ENCODE measurements at regions not wholly inside any gene's neighbourhood (a gene's known extent, or its start where the extent isn't known, plus 50 kb on each side); places are given as distances from the start of the nearest gene placed in this dataset.

GRCh38 chr11:16547879-16548278 lies 190.6 kb upstream of the C11orf58 start:
- CTCF ChIA-PET, result no interaction called here
- POLR2A ChIA-PET (ENCODE audit: low non-redundant PET), result no interaction called here
- DNase-seq (ENCODE audit: low spot score), result no peak
- H3K27ac ChIP-seq, result no peak overlapping the region
- TF ChIP-seq, protein P1, sequence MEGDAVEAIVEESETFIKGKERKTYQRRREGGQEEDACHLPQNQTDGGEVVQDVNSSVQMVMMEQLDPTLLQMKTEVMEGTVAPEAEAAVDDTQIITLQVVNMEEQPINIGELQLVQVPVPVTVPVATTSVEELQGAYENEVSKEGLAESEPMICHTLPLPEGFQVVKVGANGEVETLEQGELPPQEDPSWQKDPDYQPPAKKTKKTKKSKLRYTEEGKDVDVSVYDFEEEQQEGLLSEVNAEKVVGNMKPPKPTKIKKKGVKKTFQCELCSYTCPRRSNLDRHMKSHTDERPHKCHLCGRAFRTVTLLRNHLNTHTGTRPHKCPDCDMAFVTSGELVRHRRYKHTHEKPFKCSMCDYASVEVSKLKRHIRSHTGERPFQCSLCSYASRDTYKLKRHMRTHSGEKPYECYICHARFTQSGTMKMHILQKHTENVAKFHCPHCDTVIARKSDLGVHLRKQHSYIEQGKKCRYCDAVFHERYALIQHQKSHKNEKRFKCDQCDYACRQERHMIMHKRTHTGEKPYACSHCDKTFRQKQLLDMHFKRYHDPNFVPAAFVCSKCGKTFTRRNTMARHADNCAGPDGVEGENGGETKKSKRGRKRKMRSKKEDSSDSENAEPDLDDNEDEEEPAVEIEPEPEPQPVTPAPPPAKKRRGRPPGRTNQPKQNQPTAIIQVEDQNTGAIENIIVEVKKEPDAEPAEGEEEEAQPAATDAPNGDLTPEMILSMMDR (conservative IDR thresholded peaks at IDR 0.05; ENCODE audit: low read depth), result no peak

DNA sequence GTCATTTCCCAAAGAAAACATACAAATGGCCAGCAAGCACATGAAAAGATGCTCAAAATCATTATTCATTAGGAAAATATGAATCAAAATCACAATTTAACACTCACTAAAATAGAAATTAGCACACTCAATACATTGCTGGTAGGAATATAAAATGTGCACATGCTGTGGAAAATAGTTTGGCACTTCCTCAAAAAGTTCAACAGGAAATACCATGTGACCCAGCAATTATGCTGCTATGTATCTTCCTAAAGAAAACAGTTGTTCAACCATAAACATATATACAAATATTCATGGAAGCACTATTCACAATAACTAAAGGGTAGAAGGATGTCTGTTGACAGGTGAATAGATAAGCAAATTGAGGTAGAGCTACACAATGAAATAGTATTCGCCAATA lies 187.3 kb upstream of the SOX6 start:
- no peak for DNase-seq (ENCODE audit: low spot score)
- no peak overlapping the region for H3K27ac ChIP-seq
- POLR2A ChIA-PET (ENCODE audit: low non-redundant PET), result no interaction called here
- CTCF ChIA-PET, result interaction anchor here (0.7 kb wide), 1 partner anchor 187 kb away, joined by 3 read pairs; no protein-coding TSS in a partner anchor
- TF ChIP-seq, protein P1 (conservative IDR thresholded peaks at IDR 0.05; ENCODE audit: low read depth), result no peak

GRCh38 chr11:16542353-16542752 lies 186.0 kb upstream of the SOX6 start:
- TF ChIP-seq, protein P1 (conservative IDR thresholded peaks at IDR 0.05; ENCODE audit: low read depth), result no peak
- POLR2A ChIA-PET (ENCODE audit: low non-redundant PET), result no interaction called here
- no peak for DNase-seq (ENCODE audit: low spot score)
- CTCF ChIA-PET, result no interaction called here
- H3K27ac ChIP-seq, result no peak overlapping the region

DNA sequence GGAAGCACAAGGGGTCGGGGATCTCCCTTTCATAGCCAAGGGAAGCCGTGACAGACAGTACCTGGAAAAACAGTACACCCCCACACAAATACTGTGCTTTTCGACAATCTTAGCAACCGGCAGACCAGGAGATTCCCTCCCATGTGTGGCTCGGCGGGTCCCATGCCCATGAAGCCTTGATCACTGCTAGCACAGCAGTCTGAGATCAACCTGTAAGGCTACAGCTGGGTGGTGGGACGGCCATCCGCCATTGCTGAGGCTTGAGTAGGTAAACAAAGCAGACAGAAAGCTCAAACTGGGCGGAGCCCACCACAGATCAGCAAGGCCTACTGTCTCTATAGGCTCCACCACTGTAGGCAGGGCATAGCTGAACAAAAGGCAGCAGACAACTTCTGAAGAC lies 180.2 kb upstream of the SOX6 start:
- H3K27ac ChIP-seq, result no peak overlapping the region
- TF ChIP-seq, protein P1 (conservative IDR thresholded peaks at IDR 0.05; ENCODE audit: low read depth), result no peak
- ChIA-PET CTCF (no interaction called here), POLR2A (ENCODE audit: low non-redundant PET) (no interaction called here)
- no peak for DNase-seq (ENCODE audit: low spot score)

GRCh38 chr11:16528639-16529038 lies 172.3 kb upstream of the SOX6 start:
- ChIA-PET CTCF (no interaction called here), POLR2A (ENCODE audit: low non-redundant PET) (no interaction called here)
- no peak overlapping the region for H3K27ac ChIP-seq
- no peak for DNase-seq (ENCODE audit: low spot score)
- TF ChIP-seq, protein P1 (conservative IDR thresholded peaks at IDR 0.05; ENCODE audit: low read depth), result no peak

DNA sequence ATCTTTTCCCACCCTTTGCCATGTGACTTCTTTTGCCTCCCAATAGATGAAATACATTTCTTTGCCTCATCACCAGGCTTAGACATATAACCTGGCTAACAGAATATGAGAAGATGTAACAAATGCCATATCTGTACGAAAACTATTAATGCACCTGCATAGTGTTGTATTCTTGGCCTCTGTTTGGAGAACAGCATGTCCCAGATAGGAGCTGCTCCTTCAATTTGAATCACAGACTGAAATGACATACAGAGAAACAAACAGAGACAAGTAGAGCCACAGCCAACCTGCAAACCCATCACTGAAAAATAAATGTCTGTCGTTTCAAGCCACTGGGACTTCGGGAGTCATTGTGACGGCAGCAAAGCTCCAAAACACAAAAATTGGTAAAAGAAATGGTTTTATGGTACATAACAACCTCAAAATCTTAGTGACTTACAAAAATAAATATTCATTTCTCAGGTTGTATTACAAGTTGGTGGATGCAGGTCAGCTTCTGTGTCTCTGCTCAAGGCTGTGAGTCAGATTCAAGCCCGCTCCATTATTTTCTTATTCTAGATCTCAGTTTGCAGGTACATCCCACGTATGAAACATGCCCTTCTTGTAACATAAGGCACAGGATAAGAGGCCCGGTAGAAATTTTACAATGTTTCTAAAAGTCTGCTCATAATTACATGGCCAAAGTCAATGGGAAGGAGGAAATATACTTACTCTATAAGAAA lies 171.3 kb upstream of the SOX6 start:
- ChIA-PET POLR2A (ENCODE audit: low non-redundant PET) (no interaction called here), CTCF (interaction anchor here (0.9 kb wide), 1 partner anchor 86 kb away, joined by 3 read pairs; no protein-coding TSS in a partner anchor)
- TF ChIP-seq, protein P1 (conservative IDR thresholded peaks at IDR 0.05; ENCODE audit: low read depth), result no peak
- H3K27ac ChIP-seq, result no peak overlapping the region
- DNase-seq (ENCODE audit: low spot score), result no peak

Data from RWPE1 (cell line).